ENCODE measurements at regions not wholly inside any gene's neighbourhood (a gene's known extent, or its start where the extent isn't known, plus 50 kb on each side); places are given as distances from the start of the nearest gene placed in this dataset.

DNA sequence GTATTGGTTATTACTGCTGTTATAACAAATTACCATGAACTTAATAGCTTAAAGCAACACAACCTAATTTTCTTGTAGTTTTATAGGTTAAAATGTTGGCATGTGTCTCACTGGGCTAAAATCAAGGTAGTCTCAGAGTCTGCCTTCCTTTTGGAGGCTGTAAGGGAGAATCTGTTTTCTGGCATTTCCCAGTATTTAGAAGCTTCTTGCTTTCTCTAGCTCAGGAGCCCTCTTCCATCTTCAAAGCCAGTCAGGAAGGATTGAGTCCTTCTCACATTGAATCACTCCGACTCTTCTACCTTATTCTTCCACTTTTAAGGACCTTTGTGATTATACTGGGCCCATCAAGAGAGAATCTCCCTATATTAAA, 156.2 kb downstream of the MBL2 start:
- TF ChIP-seq, protein P1, sequence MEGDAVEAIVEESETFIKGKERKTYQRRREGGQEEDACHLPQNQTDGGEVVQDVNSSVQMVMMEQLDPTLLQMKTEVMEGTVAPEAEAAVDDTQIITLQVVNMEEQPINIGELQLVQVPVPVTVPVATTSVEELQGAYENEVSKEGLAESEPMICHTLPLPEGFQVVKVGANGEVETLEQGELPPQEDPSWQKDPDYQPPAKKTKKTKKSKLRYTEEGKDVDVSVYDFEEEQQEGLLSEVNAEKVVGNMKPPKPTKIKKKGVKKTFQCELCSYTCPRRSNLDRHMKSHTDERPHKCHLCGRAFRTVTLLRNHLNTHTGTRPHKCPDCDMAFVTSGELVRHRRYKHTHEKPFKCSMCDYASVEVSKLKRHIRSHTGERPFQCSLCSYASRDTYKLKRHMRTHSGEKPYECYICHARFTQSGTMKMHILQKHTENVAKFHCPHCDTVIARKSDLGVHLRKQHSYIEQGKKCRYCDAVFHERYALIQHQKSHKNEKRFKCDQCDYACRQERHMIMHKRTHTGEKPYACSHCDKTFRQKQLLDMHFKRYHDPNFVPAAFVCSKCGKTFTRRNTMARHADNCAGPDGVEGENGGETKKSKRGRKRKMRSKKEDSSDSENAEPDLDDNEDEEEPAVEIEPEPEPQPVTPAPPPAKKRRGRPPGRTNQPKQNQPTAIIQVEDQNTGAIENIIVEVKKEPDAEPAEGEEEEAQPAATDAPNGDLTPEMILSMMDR (IDR thresholded peaks at IDR 0.05), result no peak
- no peak for TF ChIP-seq POLR2A (IDR thresholded peaks at IDR 0.05)

Data from adrenal gland (tissue), 5 donors.